ENCODE measurements at regions not wholly inside any gene's neighbourhood (a gene's known extent, or its start where the extent isn't known, plus 50 kb on each side); places are given as distances from the start of the nearest gene placed in this dataset.

- H3K9ac ChIP-seq (ENCODE audit: low read length): no peak overlapping the region
- H3K27ac ChIP-seq (ENCODE audit: low read depth, low read length, poor library complexity, severe bottlenecking): no peak overlapping the region
- H3K4me1 ChIP-seq (ENCODE audit: insufficient read depth, low read length, severe bottlenecking): no peaks in the 10 kb centered on the region
- H3K4me3 ChIP-seq (ENCODE audit: low read depth, low read length, poor library complexity, severe bottlenecking): no peak overlapping the region
- no peaks in the 10 kb centered on the region for H3K27me3 ChIP-seq (ENCODE audit: insufficient read depth, low read length)
- H3K36me3 ChIP-seq (ENCODE audit: insufficient read depth, low read length): no peaks in the 10 kb centered on the region
- no peaks in the 10 kb centered on the region for H3F3A ChIP-seq (ENCODE audit: insufficient read depth, low read length)
- no peaks in the 10 kb centered on the region for H3K9me3 ChIP-seq (ENCODE audit: low read length)
- no peaks in the 10 kb centered on the region for H3K79me2 ChIP-seq (ENCODE audit: insufficient read depth, low read length)
- no peaks in the 10 kb centered on the region for H3K9me2 ChIP-seq (ENCODE audit: low read depth, low read length)
- no peak overlapping the region for H2AFZ ChIP-seq (ENCODE audit: low read length)
- TF ChIP-seq EZH2 (IDR thresholded peaks at IDR 0.05; ENCODE audit: borderline replicate concordance, low read length): no peak
- TF ChIP-seq CTCF (IDR thresholded peaks at IDR 0.05; ENCODE audit: low read length): no peak
- H4K20me1 ChIP-seq (ENCODE audit: insufficient read depth, low read length): no peaks in the 10 kb centered on the region
- no peak overlapping the region for H3K4me2 ChIP-seq (ENCODE audit: low read length)
Observed at GRCh38 chr5:9972059-9972458, 277.6 kb downstream of the ATPSCKMT start.

- Histone ChIP-seq H4K20me1 (ENCODE audit: insufficient read depth, low read length) (no peaks in the 10 kb centered on the region), H3K9me2 (ENCODE audit: low read depth, low read length) (no peaks in the 10 kb centered on the region), H3K4me2 (ENCODE audit: low read length) (no peak overlapping the region), H2AFZ (ENCODE audit: low read length) (no peak overlapping the region), H3K27me3 (ENCODE audit: insufficient read depth, low read length) (no peaks in the 10 kb centered on the region), H3K9ac (ENCODE audit: low read length) (no peak overlapping the region), H3K4me1 (ENCODE audit: insufficient read depth, low read length, severe bottlenecking) (no peaks in the 10 kb centered on the region), H3K9me3 (ENCODE audit: low read length) (no peaks in the 10 kb centered on the region), H3K4me3 (ENCODE audit: low read depth, low read length, poor library complexity, severe bottlenecking) (no peak overlapping the region), H3K36me3 (ENCODE audit: insufficient read depth, low read length) (no peaks in the 10 kb centered on the region), H3K27ac (ENCODE audit: low read depth, low read length, poor library complexity, severe bottlenecking) (no peak overlapping the region), H3F3A (ENCODE audit: insufficient read depth, low read length) (no peaks in the 10 kb centered on the region), H3K79me2 (ENCODE audit: insufficient read depth, low read length) (no peaks in the 10 kb centered on the region)
- no peak for TF ChIP-seq CTCF (IDR thresholded peaks at IDR 0.05; ENCODE audit: low read length)
Observed at GRCh38 chr5:9971301-9971700, 278.4 kb downstream of the ATPSCKMT start.

GRCh38 chr5:9958914-9959313 lies 290.8 kb downstream of the ATPSCKMT start:
- TF ChIP-seq CTCF (IDR thresholded peaks at IDR 0.05; ENCODE audit: low read length): no peak
- no peak for TF ChIP-seq EZH2 (IDR thresholded peaks at IDR 0.05; ENCODE audit: borderline replicate concordance, low read length)
- Histone ChIP-seq H2AFZ (ENCODE audit: low read length) (no peak overlapping the region), H4K20me1 (ENCODE audit: insufficient read depth, low read length) (no peaks in the 10 kb centered on the region), H3K4me1 (ENCODE audit: insufficient read depth, low read length, severe bottlenecking) (no peaks in the 10 kb centered on the region), H3K4me3 (ENCODE audit: low read depth, low read length, poor library complexity, severe bottlenecking) (no peak overlapping the region), H3K4me2 (ENCODE audit: low read length) (no peak overlapping the region), H3K9ac (ENCODE audit: low read length) (no peak overlapping the region), H3K36me3 (ENCODE audit: insufficient read depth, low read length) (no peaks in the 10 kb centered on the region), H3K27me3 (ENCODE audit: insufficient read depth, low read length) (no peaks in the 10 kb centered on the region), H3K9me2 (ENCODE audit: low read depth, low read length) (no peaks in the 10 kb centered on the region), H3F3A (ENCODE audit: insufficient read depth, low read length) (no peaks in the 10 kb centered on the region), H3K27ac (ENCODE audit: low read depth, low read length, poor library complexity, severe bottlenecking) (no peak overlapping the region), H3K9me3 (ENCODE audit: low read length) (no peaks in the 10 kb centered on the region), H3K79me2 (ENCODE audit: insufficient read depth, low read length) (no peaks in the 10 kb centered on the region)
